K562 (cell line): ENCODE measurements at regions not wholly inside any gene's neighbourhood (a gene's known extent, or its start where the extent isn't known, plus 50 kb on each side); places are given as distances from the start of the nearest gene placed in this dataset.

Experiments used
- ETS2 ChIP-seq: IDR thresholded peaks from 2 replicates; pipeline ENCODE4 v1.6.1; 2016; ENCODE audit warnings: borderline replicate concordance, missing genetic modification characterization, mild to moderate bottlenecking, moderate library complexity, missing compliant biosample characterization; ENCODE audit not compliant: poor library complexity, severe bottlenecking
- EZH2 ChIP-seq: IDR thresholded peaks from 2 replicates; pipeline ENCODE4 v1.6.1; 2012; ENCODE audit warnings: low read depth, mild to moderate bottlenecking, inconsistent platforms, low read length, borderline replicate concordance
- HDAC2 ChIP-seq: fragments of 450-650 bp; IDR thresholded peaks from 2 replicates; pipeline ENCODE4 v1.6.1; 2016; ENCODE audit warnings: mild to moderate bottlenecking
- JUNB ChIP-seq: fragments of 450-650 bp; formaldehyde crosslinking; conservative IDR thresholded peaks from 2 replicates; pipeline ENCODE4 v1.4.0; 2020; ENCODE audit warnings: mild to moderate bottlenecking
- KAT2B ChIP-seq: IDR thresholded peaks from one replicate; pipeline ENCODE4 v1.6.1; 2012; ENCODE audit warnings: low read depth, mild to moderate bottlenecking, control low read depth, inconsistent platforms, low read length, moderate library complexity
- POLR2A ChIP-seq: fragments of 450-650 bp; conservative IDR thresholded peaks from 2 replicates; pipeline ENCODE4 v1.6.1; 2016
- POLR2AphosphoS5 ChIP-seq: IDR thresholded peaks from 2 replicates; pipeline ENCODE4 v1.6.1; 2011; ENCODE audit warnings: mild to moderate bottlenecking, low read depth, low read length, moderate library complexity; ENCODE audit not compliant: control insufficient read depth, insufficient read depth
- RAD21 ChIP-seq, 2 experiments: fragments of 250-450 bp in 1 of 2; fragments of 450-650 bp in 1 of 2; sonication (Bioruptor Pico) in 1 of 2; formaldehyde crosslinking in 1 of 2; IDR thresholded peaks in 1 of 2; conservative IDR thresholded peaks in 1 of 2; 2 replicates each; pipeline versions ENCODE4 v1.4.0 to v1.8.0; 2020 to 2022; ENCODE audit warnings: mild to moderate bottlenecking in 2 of 2, moderate library complexity in 1 of 2
- RNF2 ChIP-seq: sonication (generic); IDR thresholded peaks from 2 replicates; pipeline ENCODE4 v1.6.1; 2016
- TF ChIP-seq, protein P1 (sequence below), 3 experiments: IDR thresholded peaks in 2 of 3; conservative IDR thresholded peaks in 1 of 3; 2 replicates each; pipeline ENCODE4 v1.5.1; 2011 to 2012; ENCODE audit warnings: low read length in 3 of 3, mild to moderate bottlenecking in 3 of 3, control low read depth in 2 of 3, improper control_type of control experiment in 1 of 3, inconsistent platforms in 1 of 3, low read depth in 1 of 3, mixed read lengths in 1 of 3, moderate library complexity in 1 of 3; ENCODE audit not compliant: insufficient read depth in 2 of 3

DNA sequence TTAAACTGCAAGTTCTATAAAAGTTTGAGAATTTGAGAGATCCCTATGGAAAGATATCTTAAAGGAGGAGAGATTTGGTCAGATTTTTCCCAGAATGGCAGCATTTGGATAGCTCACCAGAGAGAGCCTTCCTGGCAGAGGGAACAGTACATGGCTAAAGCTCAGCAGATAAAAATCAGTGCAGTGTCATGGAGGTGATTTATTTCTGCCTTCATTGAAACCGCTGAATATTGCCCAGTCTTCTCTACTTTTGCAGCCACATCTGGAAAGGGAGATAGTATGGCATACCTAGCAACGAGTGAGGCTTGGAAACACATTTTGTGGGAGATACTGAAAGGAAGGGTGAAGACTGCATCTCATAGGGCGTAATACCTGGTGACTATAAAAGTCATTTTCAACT is 155.2 kb downstream of the RFC3 start:
- TF ChIP-seq EZH2 (no peak), RNF2 (no peak), HDAC2 (no peak), KAT2B (no peak), JUNB (CRISPR knock-in tag) (no peak), POLR2AphosphoS5 (no peak), POLR2A (no peak), ETS2 (tag) (no peak), RAD21 (CRISPR knock-in tag; conservative IDR thresholded peaks at IDR 0.05 in 1 of 2, IDR thresholded peaks at IDR 0.05 in 1 of 2) (no peak)
- TF ChIP-seq, protein P1, sequence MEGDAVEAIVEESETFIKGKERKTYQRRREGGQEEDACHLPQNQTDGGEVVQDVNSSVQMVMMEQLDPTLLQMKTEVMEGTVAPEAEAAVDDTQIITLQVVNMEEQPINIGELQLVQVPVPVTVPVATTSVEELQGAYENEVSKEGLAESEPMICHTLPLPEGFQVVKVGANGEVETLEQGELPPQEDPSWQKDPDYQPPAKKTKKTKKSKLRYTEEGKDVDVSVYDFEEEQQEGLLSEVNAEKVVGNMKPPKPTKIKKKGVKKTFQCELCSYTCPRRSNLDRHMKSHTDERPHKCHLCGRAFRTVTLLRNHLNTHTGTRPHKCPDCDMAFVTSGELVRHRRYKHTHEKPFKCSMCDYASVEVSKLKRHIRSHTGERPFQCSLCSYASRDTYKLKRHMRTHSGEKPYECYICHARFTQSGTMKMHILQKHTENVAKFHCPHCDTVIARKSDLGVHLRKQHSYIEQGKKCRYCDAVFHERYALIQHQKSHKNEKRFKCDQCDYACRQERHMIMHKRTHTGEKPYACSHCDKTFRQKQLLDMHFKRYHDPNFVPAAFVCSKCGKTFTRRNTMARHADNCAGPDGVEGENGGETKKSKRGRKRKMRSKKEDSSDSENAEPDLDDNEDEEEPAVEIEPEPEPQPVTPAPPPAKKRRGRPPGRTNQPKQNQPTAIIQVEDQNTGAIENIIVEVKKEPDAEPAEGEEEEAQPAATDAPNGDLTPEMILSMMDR (IDR thresholded peaks at IDR 0.05 in 2 of 3, conservative IDR thresholded peaks at IDR 0.05 in 1 of 3; ENCODE audit: insufficient read depth in 2 of 3, low read depth in 1 of 3, low read length in 3 of 3), result no peak
